ENCODE measurements at regions not wholly inside any gene's neighbourhood (a gene's known extent, or its start where the extent isn't known, plus 50 kb on each side); places are given as distances from the start of the nearest gene placed in this dataset.
"Not testable (repeated sequence)": the region's sequence is repeated elsewhere in the genome, so short reads cannot be mapped to it uniquely, and the experiment has no call there.

DNA sequence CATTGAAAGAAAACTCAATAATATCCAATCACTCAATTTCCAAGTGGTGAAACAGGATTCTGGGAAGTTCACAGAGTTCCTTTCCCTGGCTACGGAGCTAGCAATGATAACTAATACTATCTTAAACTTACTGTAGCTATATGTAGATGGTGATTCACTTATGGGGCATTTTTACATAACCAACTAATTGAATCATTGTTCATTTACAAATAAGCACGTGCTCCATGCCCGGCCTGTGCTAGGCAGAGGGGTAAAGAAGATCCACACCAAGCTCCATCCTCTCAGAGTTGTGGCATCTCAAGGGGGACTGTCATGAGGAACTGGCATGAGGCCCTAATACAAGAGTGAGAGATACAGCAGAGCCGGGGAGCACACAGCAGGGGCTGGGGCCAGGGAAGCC, 176.3 kb downstream of the ANKRD30B start:
- CTCF ChIA-PET: no interaction called here
- no peak for DNase-seq
- no peaks in the 10 kb centered on the region for H3K9me3 Mint-ChIP-seq (ENCODE audit: low read depth)
- no peaks in the 10 kb centered on the region for H3K36me3 Mint-ChIP-seq
- no peaks in the 10 kb centered on the region for H3K27me3 Mint-ChIP-seq
- H3K4me1 Mint-ChIP-seq: no peaks in the 10 kb centered on the region
- H3K27ac Mint-ChIP-seq: no peak overlapping the region
- H3K4me3 Mint-ChIP-seq: no peak overlapping the region
- no peak for ATAC-seq

- no peak for DNase-seq
- Mint-ChIP-seq H3K27me3 (no peaks in the 10 kb centered on the region), H3K4me3 (no peak overlapping the region), H3K36me3 (no peaks in the 10 kb centered on the region), H3K9me3 (ENCODE audit: low read depth) (no peaks in the 10 kb centered on the region), H3K27ac (no peak overlapping the region), H3K4me1 (no peaks in the 10 kb centered on the region)
- CTCF ChIA-PET: no interaction called here
- ATAC-seq: no peak
Measured at GRCh38 chr18:14925281-14925709, 177.3 kb downstream of the ANKRD30B start.

GRCh38 chr18:14927701-14928100, 179.7 kb downstream of the ANKRD30B start:
- H3K27ac Mint-ChIP-seq: no peak overlapping the region
- ATAC-seq (no peak), DNase-seq (no peak)
- CTCF ChIA-PET: no interaction called here
- no peak overlapping the region for H3K4me3 Mint-ChIP-seq
- H3K36me3 Mint-ChIP-seq: no peaks in the 10 kb centered on the region
- no peaks in the 10 kb centered on the region for H3K9me3 Mint-ChIP-seq (ENCODE audit: low read depth)
- H3K4me1 Mint-ChIP-seq: no peaks in the 10 kb centered on the region
- no peaks in the 10 kb centered on the region for H3K27me3 Mint-ChIP-seq

- H3K36me3 Mint-ChIP-seq: no peaks in the 10 kb centered on the region
- H3K4me3 Mint-ChIP-seq: no peak overlapping the region
- CTCF ChIA-PET: no interaction called here
- H3K27ac Mint-ChIP-seq: no peak overlapping the region
- H3K9me3 Mint-ChIP-seq (ENCODE audit: low read depth): no peaks in the 10 kb centered on the region
- no peaks in the 10 kb centered on the region for H3K4me1 Mint-ChIP-seq
- DNase-seq (no peak), ATAC-seq (no peak)
- no peaks in the 10 kb centered on the region for H3K27me3 Mint-ChIP-seq
Measured at GRCh38 chr18:14928396-14928795, 180.4 kb downstream of the ANKRD30B start.

GRCh38 chr18:14930076-14930475, 182.1 kb downstream of the ANKRD30B start:
- Mint-ChIP-seq H3K9me3 (ENCODE audit: low read depth) (no peaks in the 10 kb centered on the region), H3K27ac (no peak overlapping the region), H3K4me1 (no peaks in the 10 kb centered on the region), H3K27me3 (no peaks in the 10 kb centered on the region), H3K4me3 (no peak overlapping the region), H3K36me3 (no peaks in the 10 kb centered on the region)
- CTCF ChIA-PET: no interaction called here
- ATAC-seq: no peak
- no peak for DNase-seq

DNA sequence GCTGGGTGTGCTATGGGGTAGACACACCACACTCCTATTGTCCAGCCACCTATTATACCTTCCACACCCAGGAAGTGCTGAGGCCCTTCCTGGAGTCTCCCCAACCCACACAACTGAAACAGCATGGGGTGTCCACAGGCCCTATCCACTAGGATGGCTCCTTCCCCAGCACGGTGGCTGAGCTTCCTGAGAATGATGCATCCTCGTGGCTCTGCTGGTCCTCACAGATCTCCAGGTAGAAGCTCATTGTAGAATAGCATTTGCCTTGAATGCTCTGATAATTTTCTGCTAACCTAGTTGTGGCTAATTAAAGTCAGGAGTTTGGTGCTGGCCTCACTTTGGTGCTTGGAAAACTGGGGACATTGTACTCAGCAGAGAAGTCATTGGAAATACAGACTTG, 182.6 kb downstream of the ANKRD30B start:
- Mint-ChIP-seq H3K4me1 (no peaks in the 10 kb centered on the region), H3K4me3 (no peak overlapping the region), H3K27ac (no peak overlapping the region), H3K36me3 (no peaks in the 10 kb centered on the region), H3K9me3 (ENCODE audit: low read depth) (no peaks in the 10 kb centered on the region), H3K27me3 (no peaks in the 10 kb centered on the region)
- CTCF ChIA-PET: no interaction called here
- DNase-seq (no peak), ATAC-seq (no peak)

DNA sequence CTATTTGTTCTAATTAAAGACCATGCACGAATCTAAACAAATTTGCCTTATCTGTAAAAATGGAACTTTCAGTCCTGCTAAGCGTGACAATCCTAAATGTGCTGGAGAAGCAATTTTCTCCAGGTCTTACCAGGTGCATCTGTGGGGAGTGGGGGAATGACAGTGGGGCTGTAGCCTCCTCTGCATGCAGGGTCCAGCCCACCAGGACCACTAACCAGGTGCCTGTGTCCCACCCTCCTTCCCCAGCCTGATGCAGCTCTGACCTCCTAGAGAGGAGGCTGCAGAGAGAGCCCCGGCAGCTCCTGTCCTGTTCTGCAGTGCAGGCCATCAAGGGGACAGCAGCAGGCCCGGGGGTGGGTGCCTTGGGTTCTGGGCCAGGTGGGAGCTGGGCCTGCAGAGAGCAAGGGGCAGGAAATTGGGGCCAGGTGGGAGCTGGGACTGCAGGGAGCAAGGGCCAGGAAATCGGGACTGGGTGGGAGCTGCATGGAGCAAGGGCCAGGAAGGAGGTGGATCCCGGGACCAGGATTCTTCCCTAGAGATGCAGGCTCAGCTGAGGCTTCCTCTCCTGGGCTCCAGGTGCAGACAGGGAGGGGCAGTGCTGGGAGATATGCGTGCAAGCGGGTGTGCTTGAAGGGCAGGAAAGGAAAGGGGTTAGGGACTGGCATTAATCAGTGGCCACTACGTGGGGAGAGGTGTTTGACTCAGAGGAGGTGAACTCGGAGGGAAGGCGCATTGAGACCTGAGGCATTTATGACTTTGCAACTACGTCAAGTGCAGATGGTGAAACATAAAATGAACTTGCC, 185.3 kb downstream of the ANKRD30B start:
- Mint-ChIP-seq H3K9me3 (ENCODE audit: low read depth) (no peaks in the 10 kb centered on the region), H3K4me1 (no peaks in the 10 kb centered on the region), H3K36me3 (no peaks in the 10 kb centered on the region), H3K27me3 (no peaks in the 10 kb centered on the region), H3K27ac (no peak overlapping the region), H3K4me3 (no peak overlapping the region)
- no peak for DNase-seq
- no peak for ATAC-seq
- CTCF ChIA-PET: no interaction called here

- DNase-seq (no peak), ATAC-seq (no peak)
- Mint-ChIP-seq H3K27me3 (no peaks in the 10 kb centered on the region), H3K4me1 (no peaks in the 10 kb centered on the region), H3K4me3 (no peak overlapping the region), H3K27ac (no peak overlapping the region), H3K36me3 (no peaks in the 10 kb centered on the region), H3K9me3 (ENCODE audit: low read depth) (no peaks in the 10 kb centered on the region)
- CTCF ChIA-PET: no interaction called here
Measured at GRCh38 chr18:14933964-14934363, 186.0 kb downstream of the ANKRD30B start.

- H3K4me3 Mint-ChIP-seq: no peak overlapping the region
- H3K9me3 Mint-ChIP-seq (ENCODE audit: low read depth): no peaks in the 10 kb centered on the region
- no peaks in the 10 kb centered on the region for H3K4me1 Mint-ChIP-seq
- no peak overlapping the region for H3K27ac Mint-ChIP-seq
- CTCF ChIA-PET: no interaction called here
- ATAC-seq (no peak), DNase-seq (no peak)
- H3K36me3 Mint-ChIP-seq: no peaks in the 10 kb centered on the region
- no peaks in the 10 kb centered on the region for H3K27me3 Mint-ChIP-seq
Measured at GRCh38 chr18:14935210-14935609, 187.2 kb downstream of the ANKRD30B start.

- ATAC-seq (no peak), DNase-seq (no peak)
- no peaks in the 10 kb centered on the region for H3K4me1 Mint-ChIP-seq
- H3K36me3 Mint-ChIP-seq: no peaks in the 10 kb centered on the region
- no peaks in the 10 kb centered on the region for H3K9me3 Mint-ChIP-seq (ENCODE audit: low read depth)
- H3K27me3 Mint-ChIP-seq: no peaks in the 10 kb centered on the region
- H3K4me3 Mint-ChIP-seq: no peak overlapping the region
- H3K27ac Mint-ChIP-seq: no peak overlapping the region
- CTCF ChIA-PET: no interaction called here
Measured at GRCh38 chr18:14936313-14936712, 188.3 kb downstream of the ANKRD30B start.

GRCh38 chr18:14937271-14937670, 189.3 kb downstream of the ANKRD30B start:
- ATAC-seq (no peak), DNase-seq (no peak)
- Mint-ChIP-seq H3K36me3 (no peaks in the 10 kb centered on the region), H3K27ac (no peak overlapping the region), H3K4me3 (no peak overlapping the region), H3K27me3 (no peaks in the 10 kb centered on the region), H3K9me3 (ENCODE audit: low read depth) (no peaks in the 10 kb centered on the region), H3K4me1 (no peaks in the 10 kb centered on the region)
- CTCF ChIA-PET: no interaction called here

DNA sequence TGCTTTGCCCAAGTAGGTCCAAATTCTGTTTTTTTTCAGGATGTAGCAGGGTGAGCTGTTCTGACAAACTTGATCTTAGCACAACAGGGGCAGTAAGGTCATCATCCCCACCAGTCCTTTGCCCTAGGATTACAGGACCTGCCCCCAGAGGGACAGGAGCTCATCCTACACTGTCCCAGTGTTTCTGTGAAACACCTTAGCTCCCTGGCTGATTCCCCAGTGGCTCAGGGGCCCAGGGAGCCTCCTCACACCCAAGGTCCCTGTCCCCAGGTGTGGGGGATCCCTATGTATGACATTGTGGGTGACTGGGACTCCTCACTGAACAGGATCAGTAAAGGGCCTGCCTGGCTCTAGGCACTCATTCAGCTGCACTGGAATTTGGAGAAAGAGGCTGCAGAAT, 191.2 kb downstream of the ANKRD30B start:
- CTCF ChIA-PET: no interaction called here
- no peaks in the 10 kb centered on the region for H3K36me3 Mint-ChIP-seq
- H3K9me3 Mint-ChIP-seq (ENCODE audit: low read depth): no peaks in the 10 kb centered on the region
- ATAC-seq: no peak
- no peak for DNase-seq
- no peak overlapping the region for H3K27ac Mint-ChIP-seq
- no peaks in the 10 kb centered on the region for H3K27me3 Mint-ChIP-seq
- no peaks in the 10 kb centered on the region for H3K4me1 Mint-ChIP-seq
- H3K4me3 Mint-ChIP-seq: no peak overlapping the region

DNA sequence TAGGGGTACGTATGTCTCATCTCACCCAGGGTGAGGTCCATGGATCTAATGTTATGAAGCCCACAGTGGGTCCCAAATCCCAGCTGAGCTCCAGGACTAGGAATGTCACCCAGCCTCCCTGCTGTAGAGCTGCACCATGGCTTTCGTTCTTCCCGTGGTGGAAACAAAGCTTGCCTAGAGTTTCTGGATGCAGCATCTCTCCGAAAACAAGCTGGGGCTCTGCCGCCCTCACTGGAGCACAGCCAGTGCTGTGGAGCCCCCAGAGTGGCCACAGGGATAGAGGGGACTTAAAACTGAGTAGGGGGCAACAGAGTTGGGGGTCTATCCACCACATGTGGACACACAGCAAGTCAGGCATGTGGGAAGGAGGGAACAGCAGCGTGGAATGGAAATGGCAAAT, 192.1 kb downstream of the ANKRD30B start:
- H3K9me3 Mint-ChIP-seq (ENCODE audit: low read depth); H3K36me3 Mint-ChIP-seq; H3K4me3 Mint-ChIP-seq; ATAC-seq; DNase-seq; H3K27ac Mint-ChIP-seq; CTCF ChIA-PET; H3K27me3 Mint-ChIP-seq; H3K4me1 Mint-ChIP-seq: not testable (repeated sequence)

GRCh38 chr18:14940735-14941134, 192.8 kb downstream of the ANKRD30B start:
- H3K4me1 Mint-ChIP-seq: no peaks in the 10 kb centered on the region
- DNase-seq (no peak), ATAC-seq (no peak)
- CTCF ChIA-PET: no interaction called here
- H3K27me3 Mint-ChIP-seq: no peaks in the 10 kb centered on the region
- no peak overlapping the region for H3K27ac Mint-ChIP-seq
- H3K36me3 Mint-ChIP-seq: no peaks in the 10 kb centered on the region
- no peaks in the 10 kb centered on the region for H3K9me3 Mint-ChIP-seq (ENCODE audit: low read depth)
- no peak overlapping the region for H3K4me3 Mint-ChIP-seq

- Mint-ChIP-seq H3K9me3 (ENCODE audit: low read depth) (no peaks in the 10 kb centered on the region), H3K27me3 (no peaks in the 10 kb centered on the region), H3K4me3 (no peak overlapping the region), H3K36me3 (no peaks in the 10 kb centered on the region), H3K4me1 (no peaks in the 10 kb centered on the region), H3K27ac (no peak overlapping the region)
- DNase-seq (no peak), ATAC-seq (no peak)
- CTCF ChIA-PET: no interaction called here
Measured at GRCh38 chr18:14941256-14941655, 193.3 kb downstream of the ANKRD30B start.

Data from activated CD8-positive, alpha-beta memory T cell treated with anti-CD3 and anti-CD28 coated beads, Interleukin-2, amount 10 ng/mL, durations not matched to agents 7 days and 5 days (primary cell).